ENCODE measurements at regions not wholly inside any gene's neighbourhood (a gene's known extent, or its start where the extent isn't known, plus 50 kb on each side); places are given as distances from the start of the nearest gene placed in this dataset.

DNA sequence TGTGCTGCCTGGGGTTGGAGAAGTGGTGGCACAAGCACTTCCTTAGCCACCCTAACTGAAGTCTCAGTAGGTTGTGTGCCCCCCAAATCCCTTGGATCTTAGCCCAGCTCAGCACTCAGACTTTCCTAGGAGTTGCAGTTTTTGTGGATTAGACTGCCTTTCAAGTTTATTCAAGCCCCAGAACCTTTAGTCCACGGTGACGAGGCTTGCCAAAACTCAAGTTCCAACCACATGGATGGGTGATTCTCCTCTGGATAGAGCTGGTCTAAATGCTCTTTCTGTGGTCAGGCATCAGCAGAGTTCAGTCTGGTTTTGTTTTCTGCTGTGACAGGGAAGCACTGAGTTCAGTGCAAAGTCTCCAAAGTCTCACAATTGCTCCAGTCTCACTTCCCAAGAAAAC is 2858.7 kb downstream of the PCDH9 start:
- no peaks in the 10 kb centered on the region for H3K4me1 Mint-ChIP-seq (ENCODE audit: low read depth)
- H3K4me3 Mint-ChIP-seq (ENCODE audit: unreplicated experiment), result no peak overlapping the region
- H3K27me3 Mint-ChIP-seq (ENCODE audit: low read depth), result no peaks in the 10 kb centered on the region
- peaks cover 2% of the 10 kb centered on the region for H3K36me3 Mint-ChIP-seq (ENCODE audit: low read depth)
- H3K9me3 Mint-ChIP-seq (ENCODE audit: low read depth), result peaks cover 15% of the 10 kb centered on the region
- TF ChIP-seq, protein P1, sequence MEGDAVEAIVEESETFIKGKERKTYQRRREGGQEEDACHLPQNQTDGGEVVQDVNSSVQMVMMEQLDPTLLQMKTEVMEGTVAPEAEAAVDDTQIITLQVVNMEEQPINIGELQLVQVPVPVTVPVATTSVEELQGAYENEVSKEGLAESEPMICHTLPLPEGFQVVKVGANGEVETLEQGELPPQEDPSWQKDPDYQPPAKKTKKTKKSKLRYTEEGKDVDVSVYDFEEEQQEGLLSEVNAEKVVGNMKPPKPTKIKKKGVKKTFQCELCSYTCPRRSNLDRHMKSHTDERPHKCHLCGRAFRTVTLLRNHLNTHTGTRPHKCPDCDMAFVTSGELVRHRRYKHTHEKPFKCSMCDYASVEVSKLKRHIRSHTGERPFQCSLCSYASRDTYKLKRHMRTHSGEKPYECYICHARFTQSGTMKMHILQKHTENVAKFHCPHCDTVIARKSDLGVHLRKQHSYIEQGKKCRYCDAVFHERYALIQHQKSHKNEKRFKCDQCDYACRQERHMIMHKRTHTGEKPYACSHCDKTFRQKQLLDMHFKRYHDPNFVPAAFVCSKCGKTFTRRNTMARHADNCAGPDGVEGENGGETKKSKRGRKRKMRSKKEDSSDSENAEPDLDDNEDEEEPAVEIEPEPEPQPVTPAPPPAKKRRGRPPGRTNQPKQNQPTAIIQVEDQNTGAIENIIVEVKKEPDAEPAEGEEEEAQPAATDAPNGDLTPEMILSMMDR (IDR thresholded peaks at IDR 0.05), result no peak
- no peak for DNase-seq (ENCODE audit: low spot score)
- H3K27ac Mint-ChIP-seq (ENCODE audit: unreplicated experiment), result no peak overlapping the region

DNA sequence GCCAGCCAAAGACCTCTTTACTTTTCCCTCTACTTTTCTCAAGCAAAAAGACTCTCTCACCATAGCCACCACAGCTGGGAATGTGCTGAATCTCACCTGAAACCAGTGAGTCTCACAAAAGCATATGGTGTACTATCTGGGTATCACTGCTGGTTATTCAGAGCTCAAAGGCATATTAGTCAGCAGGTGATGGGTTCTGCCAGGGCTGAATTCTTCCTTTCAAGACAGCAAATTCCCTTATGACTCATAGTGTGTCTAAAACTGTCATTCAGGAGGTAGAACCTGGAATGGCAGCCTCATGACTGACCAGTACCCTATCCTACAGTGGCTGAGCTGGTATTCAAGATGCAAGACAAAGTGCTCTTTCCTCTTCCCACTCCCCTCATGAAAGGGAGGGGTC is 2859.1 kb downstream of the PCDH9 start:
- H3K27me3 Mint-ChIP-seq (ENCODE audit: low read depth), result no peaks in the 10 kb centered on the region
- TF ChIP-seq, protein P1 (IDR thresholded peaks at IDR 0.05), result no peak
- peaks cover 15% of the 10 kb centered on the region for H3K9me3 Mint-ChIP-seq (ENCODE audit: low read depth)
- peaks cover 2% of the 10 kb centered on the region for H3K36me3 Mint-ChIP-seq (ENCODE audit: low read depth)
- H3K27ac Mint-ChIP-seq (ENCODE audit: unreplicated experiment), result no peak overlapping the region
- no peak for DNase-seq (ENCODE audit: low spot score)
- no peaks in the 10 kb centered on the region for H3K4me1 Mint-ChIP-seq (ENCODE audit: low read depth)
- no peak overlapping the region for H3K4me3 Mint-ChIP-seq (ENCODE audit: unreplicated experiment)

DNA sequence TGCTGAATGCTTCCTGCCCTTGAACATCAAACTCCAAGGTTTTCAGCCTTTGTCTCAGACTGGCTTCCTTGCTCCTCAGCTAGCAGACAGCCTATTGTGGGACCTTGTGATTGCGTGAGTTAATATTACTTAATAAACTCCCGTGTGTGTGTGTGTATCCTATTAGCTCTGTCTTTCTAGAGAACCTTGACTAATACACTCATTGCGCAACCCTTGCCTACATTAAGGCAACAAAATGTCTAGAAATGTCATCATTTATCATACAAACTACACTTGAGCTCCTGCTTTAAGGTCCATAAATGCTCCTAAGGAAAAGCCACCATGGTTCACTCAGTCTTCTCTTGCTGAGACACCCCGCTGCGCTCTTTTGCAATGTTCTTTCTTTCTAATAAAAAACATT is 2861.0 kb downstream of the PCDH9 start:
- H3K9me3 Mint-ChIP-seq (ENCODE audit: low read depth), result peaks cover 12% of the 10 kb centered on the region
- H3K4me3 Mint-ChIP-seq (ENCODE audit: unreplicated experiment), result no peak overlapping the region
- H3K36me3 Mint-ChIP-seq (ENCODE audit: low read depth), result peaks cover 2% of the 10 kb centered on the region
- TF ChIP-seq, protein P1 (IDR thresholded peaks at IDR 0.05), result no peak
- no peak for DNase-seq (ENCODE audit: low spot score)
- H3K27me3 Mint-ChIP-seq (ENCODE audit: low read depth), result no peaks in the 10 kb centered on the region
- no peak overlapping the region for H3K27ac Mint-ChIP-seq (ENCODE audit: unreplicated experiment)
- no peaks in the 10 kb centered on the region for H3K4me1 Mint-ChIP-seq (ENCODE audit: low read depth)

DNA sequence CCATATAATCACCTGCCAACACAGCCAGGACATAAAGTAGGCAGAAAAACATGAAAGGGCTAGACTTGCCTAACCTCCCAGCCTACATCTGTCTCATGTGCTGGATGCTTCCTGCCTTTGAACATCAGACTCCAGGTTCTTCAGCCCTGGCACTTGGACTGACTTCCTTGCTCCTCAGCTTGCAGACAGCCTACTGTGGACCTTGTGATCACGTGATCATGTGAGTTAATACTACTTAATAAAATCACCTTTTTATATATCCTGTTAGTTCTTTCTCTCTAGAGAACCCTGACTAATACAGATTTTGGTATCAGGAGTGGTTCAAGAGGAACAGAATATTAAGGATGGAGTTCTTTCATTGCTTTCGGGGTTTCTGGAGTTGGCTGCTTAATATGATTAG is 2867.6 kb downstream of the PCDH9 start:
- H3K4me1 Mint-ChIP-seq (ENCODE audit: low read depth), result no peaks in the 10 kb centered on the region
- TF ChIP-seq, protein P1 (IDR thresholded peaks at IDR 0.05), result no peak
- H3K27me3 Mint-ChIP-seq (ENCODE audit: low read depth), result no peaks in the 10 kb centered on the region
- no peak overlapping the region for H3K27ac Mint-ChIP-seq (ENCODE audit: unreplicated experiment)
- H3K4me3 Mint-ChIP-seq (ENCODE audit: unreplicated experiment), result no peak overlapping the region
- no peak for DNase-seq (ENCODE audit: low spot score)
- no peaks in the 10 kb centered on the region for H3K36me3 Mint-ChIP-seq (ENCODE audit: low read depth)
- peaks cover 3% of the 10 kb centered on the region for H3K9me3 Mint-ChIP-seq (ENCODE audit: low read depth)

DNA sequence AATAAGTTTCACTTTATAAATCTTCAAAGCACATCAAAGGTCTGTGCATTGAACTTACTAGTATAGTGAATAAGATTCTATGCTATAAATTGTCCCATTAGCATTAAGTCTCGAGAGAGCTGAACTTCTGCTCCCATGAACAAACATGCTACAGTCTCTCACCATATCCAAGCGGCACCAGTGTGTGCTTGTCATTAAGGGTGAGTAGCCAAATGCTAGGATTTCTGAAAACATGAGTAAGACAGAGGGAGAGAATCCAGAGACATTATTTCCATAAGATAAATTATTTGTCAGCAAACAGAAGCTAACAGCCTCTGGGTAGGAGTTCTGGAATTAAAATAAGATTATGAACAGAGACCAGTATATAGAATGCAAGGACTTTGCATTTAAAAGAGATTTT is 2882.5 kb downstream of the PCDH9 start:
- no peak overlapping the region for H3K4me3 Mint-ChIP-seq (ENCODE audit: unreplicated experiment)
- H3K4me1 Mint-ChIP-seq (ENCODE audit: low read depth), result peaks cover 7% of the 10 kb centered on the region
- no peaks in the 10 kb centered on the region for H3K27me3 Mint-ChIP-seq (ENCODE audit: low read depth)
- H3K27ac Mint-ChIP-seq (ENCODE audit: unreplicated experiment), result no peak overlapping the region
- H3K36me3 Mint-ChIP-seq (ENCODE audit: low read depth), result no peaks in the 10 kb centered on the region
- H3K9me3 Mint-ChIP-seq (ENCODE audit: low read depth), result peaks cover 9% of the 10 kb centered on the region
- no peak for DNase-seq (ENCODE audit: low spot score)
- TF ChIP-seq, protein P1 (IDR thresholded peaks at IDR 0.05), result no peak
